Vagina (tissue), 2 donors: ENCODE measurements at regions not wholly inside any gene's neighbourhood (a gene's known extent, or its start where the extent isn't known, plus 50 kb on each side); places are given as distances from the start of the nearest gene placed in this dataset.

ENCODE experiments used
- DNase-seq, 2 donors: peaks; one replicate each; pipeline ENCODE4 v3.0.0-alpha.2; 2017; ENCODE audit errors: extremely low spot score in 2 of 2
- H3K27ac ChIP-seq: fragments of 200-600 bp; sonication (generic); one replicate; pipeline ENCODE4 v1.5.1; 2019
- H3K27me3 ChIP-seq: fragments of 200-600 bp; sonication (generic); one replicate; pipeline ENCODE4 v1.5.1; 2019
- H3K36me3 ChIP-seq, 2 donors: fragments of 200-600 bp; sonication (generic); one replicate each; pipeline ENCODE4 v1.5.1; 2017 to 2019
- H3K4me1 ChIP-seq: fragments of 200-600 bp; sonication (generic); one replicate; pipeline ENCODE4 v1.5.1; 2019
- H3K4me3 ChIP-seq, 2 donors: fragments of 200-600 bp; sonication (generic); 1 replicate in 1 of 2; 2 replicates in 1 of 2; pipeline ENCODE4 v1.5.1; 2016 to 2019
- H3K9me3 ChIP-seq: fragments of 200-600 bp; sonication (generic); one replicate; pipeline ENCODE4 v1.5.1; 2019
- CTCF ChIP-seq, 3 experiments: fragments of 450-650 bp in 2 of 3; fragments of 200-600 bp in 1 of 3; sonication (generic) in 1 of 3; IDR thresholded peaks; one replicate each; pipeline ENCODE4 v1.5.1; 2017 to 2019; ENCODE audit warnings: antibody characterized with exemption in 3 of 3, mild to moderate bottlenecking in 2 of 3, moderate library complexity in 2 of 3
- POLR2A ChIP-seq, 2 donors: fragments of 450-650 bp; IDR thresholded peaks; one replicate each; pipeline ENCODE4 v1.6.1; 2017; ENCODE audit warnings: antibody characterized with exemption in 2 of 2, mild to moderate bottlenecking in 2 of 2, moderate library complexity in 2 of 2
- POLR2AphosphoS5 ChIP-seq, 2 donors: sonication (generic); formaldehyde crosslinking; IDR thresholded peaks; one replicate each; pipeline ENCODE4 v1.9.0; 2017; ENCODE audit warnings: antibody characterized with exemption in 2 of 2, mild to moderate bottlenecking in 2 of 2, low read depth in 1 of 2; ENCODE audit not compliant: insufficient read depth in 1 of 2
- intact Hi-C: fragments of 100-400 bp; cut with DNase I; formaldehyde crosslinking; loops from one replicate; pipeline ENCODE4 v1.15.1; 2023

DNA sequence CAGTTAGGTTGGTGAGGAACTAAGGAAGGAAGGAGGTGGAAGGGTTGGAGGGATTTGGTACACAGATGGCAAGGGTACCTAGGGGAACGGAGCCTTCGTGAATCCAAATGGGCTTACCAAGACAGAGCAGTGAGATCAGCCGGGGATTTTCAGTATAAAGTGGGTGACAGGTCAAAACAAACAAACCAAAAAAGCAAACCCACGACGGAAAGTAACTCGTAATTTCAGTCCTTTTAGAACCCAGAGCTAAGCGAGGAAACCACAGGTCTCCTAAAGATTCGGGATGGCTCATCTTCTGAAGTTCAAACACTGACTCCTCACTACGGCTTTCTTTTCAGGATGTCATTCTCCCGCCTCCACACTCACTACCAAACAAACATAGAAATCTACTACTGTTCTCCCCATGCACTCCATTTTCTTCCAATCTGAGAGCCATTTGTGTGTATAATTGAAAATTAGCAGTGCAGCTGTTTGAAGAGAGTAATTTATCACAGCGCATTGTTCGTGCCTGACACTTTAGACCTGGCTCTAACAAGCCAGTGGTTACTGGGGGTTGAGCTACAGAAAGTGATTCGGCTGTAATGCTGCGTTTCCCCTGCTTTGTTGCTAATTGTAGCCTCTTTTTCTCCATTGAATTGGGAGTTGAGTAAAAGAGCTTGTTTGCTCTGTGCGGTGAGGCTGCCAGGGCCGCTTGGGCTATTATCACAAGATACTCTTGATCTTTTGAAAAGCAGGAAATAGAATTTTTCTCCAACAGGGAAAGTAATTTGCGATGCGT lies 64.7 kb upstream of the CCDC39 start:
- Histone ChIP-seq H3K4me3 (no peak overlapping the region), H3K9me3 (no peaks in the 10 kb centered on the region), H3K27me3 (no peaks in the 10 kb centered on the region), H3K4me1 (no peaks in the 10 kb centered on the region), H3K27ac (no peak overlapping the region), H3K36me3 (no peaks in the 10 kb centered on the region)
- TF ChIP-seq POLR2AphosphoS5 (IDR thresholded peaks at IDR 0.05; ENCODE audit: insufficient read depth in 1 of 2, low read depth in 1 of 2) (no peak), POLR2A (IDR thresholded peaks at IDR 0.05) (no peak), CTCF (IDR thresholded peaks at IDR 0.05) (no peak)
- no peak for DNase-seq
- intact Hi-C loops, result no loop called here

DNA sequence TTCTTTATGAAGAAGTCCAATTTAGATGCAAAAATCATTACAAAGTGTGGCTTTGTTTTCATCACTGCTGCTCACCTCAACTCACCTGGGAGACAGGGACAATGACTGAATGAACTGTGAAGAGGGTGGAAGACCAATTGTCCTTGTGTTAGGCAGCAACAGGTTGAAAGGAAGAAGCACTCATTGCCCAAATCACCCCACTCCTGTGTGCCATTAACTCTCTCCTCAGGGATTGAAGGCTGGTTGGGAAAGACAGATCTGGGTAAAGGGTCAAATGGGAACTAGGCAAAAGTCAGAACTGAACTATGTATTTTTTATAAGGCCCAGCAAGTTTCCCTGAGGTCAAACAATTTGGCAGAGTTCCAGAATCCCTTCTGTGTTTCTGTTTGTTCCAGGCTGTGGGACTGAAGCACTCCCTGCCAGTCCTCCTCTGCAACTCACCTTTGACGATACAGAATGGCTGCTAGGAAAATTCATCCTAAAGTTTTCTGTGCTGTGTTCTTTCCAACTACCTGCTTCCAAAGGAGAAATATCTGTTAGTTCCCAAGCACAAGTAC lies 68.6 kb upstream of the CCDC39 start:
- H3K4me3 ChIP-seq, result no peak overlapping the region
- DNase-seq, result no peak
- H3K27me3 ChIP-seq, result no peaks in the 10 kb centered on the region
- TF ChIP-seq POLR2AphosphoS5 (IDR thresholded peaks at IDR 0.05; ENCODE audit: insufficient read depth in 1 of 2, low read depth in 1 of 2) (no peak), POLR2A (IDR thresholded peaks at IDR 0.05) (no peak), CTCF (IDR thresholded peaks at IDR 0.05) (no peak)
- H3K9me3 ChIP-seq, result no peaks in the 10 kb centered on the region
- no peak overlapping the region for H3K27ac ChIP-seq
- intact Hi-C loops, result no loop called here
- no peaks in the 10 kb centered on the region for H3K36me3 ChIP-seq
- no peaks in the 10 kb centered on the region for H3K4me1 ChIP-seq

GRCh38 chr3:180749322-180749721 lies 70.0 kb upstream of the CCDC39 start:
- Histone ChIP-seq H3K27me3 (no peaks in the 10 kb centered on the region), H3K4me3 (no peak overlapping the region), H3K27ac (no peak overlapping the region), H3K9me3 (no peaks in the 10 kb centered on the region), H3K4me1 (no peaks in the 10 kb centered on the region), H3K36me3 (no peaks in the 10 kb centered on the region)
- TF ChIP-seq CTCF (IDR thresholded peaks at IDR 0.05) (no peak), POLR2AphosphoS5 (IDR thresholded peaks at IDR 0.05; ENCODE audit: insufficient read depth in 1 of 2, low read depth in 1 of 2) (no peak), POLR2A (IDR thresholded peaks at IDR 0.05) (no peak)
- intact Hi-C loops, result no loop called here
- DNase-seq, result no peak

DNA sequence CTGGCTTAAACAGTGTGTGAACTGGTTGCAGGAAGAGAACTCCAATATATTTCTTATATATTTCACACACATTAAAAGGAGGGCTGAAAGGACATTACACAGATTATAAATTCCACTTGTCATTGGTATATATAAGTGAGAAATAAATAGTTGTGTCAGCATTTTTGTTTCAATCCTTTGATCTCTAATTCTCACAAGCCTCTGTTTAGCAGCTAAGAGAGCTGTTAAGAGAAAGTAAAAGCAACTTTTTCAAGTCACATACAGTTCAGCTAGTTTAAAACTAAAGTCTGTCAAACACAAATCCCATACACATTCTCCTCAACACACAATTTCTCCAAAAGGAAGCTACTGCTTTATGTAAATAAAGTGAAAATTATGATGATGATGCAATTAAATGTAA lies 70.5 kb upstream of the CCDC39 start:
- Histone ChIP-seq H3K36me3 (no peaks in the 10 kb centered on the region), H3K9me3 (no peaks in the 10 kb centered on the region), H3K4me3 (no peak overlapping the region), H3K27me3 (no peaks in the 10 kb centered on the region), H3K27ac (no peak overlapping the region), H3K4me1 (no peaks in the 10 kb centered on the region)
- TF ChIP-seq POLR2A (IDR thresholded peaks at IDR 0.05) (no peak), CTCF (IDR thresholded peaks at IDR 0.05) (no peak), POLR2AphosphoS5 (IDR thresholded peaks at IDR 0.05; ENCODE audit: insufficient read depth in 1 of 2, low read depth in 1 of 2) (no peak)
- no peak for DNase-seq
- intact Hi-C loops, result no loop called here

DNA sequence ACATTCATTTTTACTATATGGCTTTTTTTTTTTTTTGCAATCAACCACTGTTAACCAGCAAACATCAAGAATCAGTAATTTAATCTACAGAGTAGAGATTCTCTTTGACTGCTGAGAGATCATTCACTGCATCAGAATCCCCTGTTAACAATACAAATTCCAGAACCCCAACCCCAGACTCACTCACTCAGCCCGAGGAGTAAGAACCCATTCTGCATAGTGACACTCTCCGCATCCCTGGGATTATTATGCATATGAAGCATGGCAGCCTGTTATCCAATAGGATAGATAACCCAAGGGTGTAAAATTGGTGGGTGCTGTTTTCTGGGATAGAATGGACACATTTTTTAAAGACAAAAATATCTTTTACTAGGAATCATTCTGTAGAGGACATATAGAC lies 76.3 kb upstream of the CCDC39 start:
- Histone ChIP-seq H3K27me3 (no peaks in the 10 kb centered on the region), H3K36me3 (no peaks in the 10 kb centered on the region), H3K9me3 (no peaks in the 10 kb centered on the region), H3K27ac (no peak overlapping the region), H3K4me3 (no peak overlapping the region), H3K4me1 (no peaks in the 10 kb centered on the region)
- no peak for TF ChIP-seq CTCF (IDR thresholded peaks at IDR 0.05)
- TF ChIP-seq POLR2A (IDR thresholded peaks at IDR 0.05), result no peak
- TF ChIP-seq POLR2AphosphoS5 (IDR thresholded peaks at IDR 0.05; ENCODE audit: insufficient read depth in 1 of 2, low read depth in 1 of 2), result no peak
- DNase-seq, result no peak
- intact Hi-C loops, result no loop called here
